ENCODE measurements at regions not wholly inside any gene's neighbourhood (a gene's known extent, or its start where the extent isn't known, plus 50 kb on each side); places are given as distances from the start of the nearest gene placed in this dataset.

DNA sequence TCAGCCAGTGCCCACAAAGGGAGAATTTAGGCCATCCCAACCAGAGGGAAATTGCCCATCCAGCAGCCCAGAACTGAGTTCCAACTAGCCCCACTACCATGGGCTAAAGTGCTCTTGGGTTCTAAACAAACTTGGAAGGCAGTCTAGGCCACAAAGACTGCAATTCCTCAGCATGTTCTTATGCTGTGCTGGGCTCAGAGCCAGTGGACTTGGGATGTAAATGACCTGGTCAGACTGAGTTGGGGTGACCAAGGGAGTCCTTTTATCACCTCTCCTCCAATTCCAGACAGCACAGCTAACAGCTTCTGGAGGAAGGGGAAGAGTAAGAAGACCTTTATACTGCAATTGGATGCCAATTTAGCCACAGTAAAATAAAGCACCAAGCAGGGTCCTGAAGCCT, 607.2 kb upstream of the KCND2 start:
- no peak for DNase-seq (ENCODE audit: low spot score)
- no peaks in the 10 kb centered on the region for H3K9me3 ChIP-seq (ENCODE audit: control insufficient read depth in 4 of 4, low read length in 3 of 4)
- H3K36me3 ChIP-seq (ENCODE audit: control insufficient read depth in 4 of 4, insufficient read depth in 3 of 4, low read depth in 1 of 4, low read length in 3 of 4) = no peaks in the 10 kb centered on the region
- no peak overlapping the region for H3K4me3 ChIP-seq (ENCODE audit: low read depth in 1 of 3, low read length in 3 of 3)
- TF ChIP-seq, protein P1, sequence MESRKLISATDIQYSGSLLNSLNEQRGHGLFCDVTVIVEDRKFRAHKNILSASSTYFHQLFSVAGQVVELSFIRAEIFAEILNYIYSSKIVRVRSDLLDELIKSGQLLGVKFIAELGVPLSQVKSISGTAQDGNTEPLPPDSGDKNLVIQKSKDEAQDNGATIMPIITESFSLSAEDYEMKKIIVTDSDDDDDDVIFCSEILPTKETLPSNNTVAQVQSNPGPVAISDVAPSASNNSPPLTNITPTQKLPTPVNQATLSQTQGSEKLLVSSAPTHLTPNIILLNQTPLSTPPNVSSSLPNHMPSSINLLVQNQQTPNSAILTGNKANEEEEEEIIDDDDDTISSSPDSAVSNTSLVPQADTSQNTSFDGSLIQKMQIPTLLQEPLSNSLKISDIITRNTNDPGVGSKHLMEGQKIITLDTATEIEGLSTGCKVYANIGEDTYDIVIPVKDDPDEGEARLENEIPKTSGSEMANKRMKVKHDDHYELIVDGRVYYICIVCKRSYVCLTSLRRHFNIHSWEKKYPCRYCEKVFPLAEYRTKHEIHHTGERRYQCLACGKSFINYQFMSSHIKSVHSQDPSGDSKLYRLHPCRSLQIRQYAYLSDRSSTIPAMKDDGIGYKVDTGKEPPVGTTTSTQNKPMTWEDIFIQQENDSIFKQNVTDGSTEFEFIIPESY (IDR thresholded peaks at IDR 0.05) = no peak
- TF ChIP-seq FOXA2 (IDR thresholded peaks at IDR 0.05) = no peak
- no peak for TF ChIP-seq HNF4G (IDR thresholded peaks at IDR 0.05)
- no peak for TF ChIP-seq NR2F2 (IDR thresholded peaks at IDR 0.05)
- TF ChIP-seq, protein P2, sequence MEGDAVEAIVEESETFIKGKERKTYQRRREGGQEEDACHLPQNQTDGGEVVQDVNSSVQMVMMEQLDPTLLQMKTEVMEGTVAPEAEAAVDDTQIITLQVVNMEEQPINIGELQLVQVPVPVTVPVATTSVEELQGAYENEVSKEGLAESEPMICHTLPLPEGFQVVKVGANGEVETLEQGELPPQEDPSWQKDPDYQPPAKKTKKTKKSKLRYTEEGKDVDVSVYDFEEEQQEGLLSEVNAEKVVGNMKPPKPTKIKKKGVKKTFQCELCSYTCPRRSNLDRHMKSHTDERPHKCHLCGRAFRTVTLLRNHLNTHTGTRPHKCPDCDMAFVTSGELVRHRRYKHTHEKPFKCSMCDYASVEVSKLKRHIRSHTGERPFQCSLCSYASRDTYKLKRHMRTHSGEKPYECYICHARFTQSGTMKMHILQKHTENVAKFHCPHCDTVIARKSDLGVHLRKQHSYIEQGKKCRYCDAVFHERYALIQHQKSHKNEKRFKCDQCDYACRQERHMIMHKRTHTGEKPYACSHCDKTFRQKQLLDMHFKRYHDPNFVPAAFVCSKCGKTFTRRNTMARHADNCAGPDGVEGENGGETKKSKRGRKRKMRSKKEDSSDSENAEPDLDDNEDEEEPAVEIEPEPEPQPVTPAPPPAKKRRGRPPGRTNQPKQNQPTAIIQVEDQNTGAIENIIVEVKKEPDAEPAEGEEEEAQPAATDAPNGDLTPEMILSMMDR (IDR thresholded peaks at IDR 0.05; ENCODE audit: low read depth, low read length, missing input control) = no peak
- TF ChIP-seq GABPA (IDR thresholded peaks at IDR 0.05 in 1 of 2, conservative IDR thresholded peaks at IDR 0.05 in 1 of 2) = no peak
- TF ChIP-seq, protein P3, sequence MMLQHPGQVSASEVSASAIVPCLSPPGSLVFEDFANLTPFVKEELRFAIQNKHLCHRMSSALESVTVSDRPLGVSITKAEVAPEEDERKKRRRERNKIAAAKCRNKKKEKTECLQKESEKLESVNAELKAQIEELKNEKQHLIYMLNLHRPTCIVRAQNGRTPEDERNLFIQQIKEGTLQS (IDR thresholded peaks at IDR 0.05) = no peak
- TF ChIP-seq FOXA1 (IDR thresholded peaks at IDR 0.05) = no peak
- TF ChIP-seq YY1 (IDR thresholded peaks at IDR 0.05) = no peak
- no peak for TF ChIP-seq JUND (IDR thresholded peaks at IDR 0.05)
- TF ChIP-seq TAF1 (conservative IDR thresholded peaks at IDR 0.05) = no peak
- TF ChIP-seq HNF4A (conservative IDR thresholded peaks at IDR 0.05) = no peak
- TF ChIP-seq RXRA (IDR thresholded peaks at IDR 0.05) = no peak
- no peak for TF ChIP-seq SP1 (IDR thresholded peaks at IDR 0.05)
- no peak overlapping the region for H3K27ac ChIP-seq (ENCODE audit: low read depth in 1 of 2, low read length in 2 of 2)
- H3K27me3 ChIP-seq (ENCODE audit: control insufficient read depth in 4 of 4, insufficient read depth in 4 of 4, low read length in 3 of 4) = no peaks in the 10 kb centered on the region
- H3K4me1 ChIP-seq (ENCODE audit: control insufficient read depth in 4 of 4, insufficient read depth in 4 of 4, low read length in 3 of 4) = no peaks in the 10 kb centered on the region
- H3K9ac ChIP-seq (ENCODE audit: low read depth in 1 of 2, low read length in 2 of 2) = no peak overlapping the region

DNA sequence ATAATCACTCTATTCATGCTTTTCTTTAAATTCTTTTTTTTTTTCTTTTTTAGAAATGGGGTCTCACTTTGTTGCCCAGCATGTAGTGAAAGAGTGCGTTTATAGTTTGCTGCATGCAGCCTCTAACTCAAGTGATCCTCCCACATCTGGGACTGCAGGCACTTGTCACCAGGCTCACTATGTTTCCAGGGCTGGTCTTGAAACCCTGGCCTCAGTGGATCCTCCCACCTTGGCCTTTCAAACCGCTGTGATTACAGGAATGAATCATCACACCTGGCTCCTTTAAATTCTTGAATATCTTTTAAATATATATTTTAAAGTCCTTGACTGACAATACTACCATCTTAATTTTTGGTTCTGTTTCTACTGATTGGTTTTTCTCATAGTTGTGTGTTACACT, 591.6 kb upstream of the KCND2 start:
- H3K27me3 ChIP-seq (ENCODE audit: control insufficient read depth in 4 of 4, insufficient read depth in 4 of 4, low read length in 3 of 4) = no peaks in the 10 kb centered on the region
- H3K4me3 ChIP-seq (ENCODE audit: low read depth in 1 of 3, low read length in 3 of 3) = no peak overlapping the region
- no peaks in the 10 kb centered on the region for H3K36me3 ChIP-seq (ENCODE audit: control insufficient read depth in 4 of 4, insufficient read depth in 3 of 4, low read depth in 1 of 4, low read length in 3 of 4)
- H3K4me1 ChIP-seq (ENCODE audit: control insufficient read depth in 4 of 4, insufficient read depth in 4 of 4, low read length in 3 of 4) = no peaks in the 10 kb centered on the region
- H3K9ac ChIP-seq (ENCODE audit: low read depth in 1 of 2, low read length in 2 of 2) = no peak overlapping the region
- no peak for TF ChIP-seq TAF1 (conservative IDR thresholded peaks at IDR 0.05)
- TF ChIP-seq HNF4G (IDR thresholded peaks at IDR 0.05) = no peak
- no peak for TF ChIP-seq RXRA (IDR thresholded peaks at IDR 0.05)
- TF ChIP-seq YY1 (IDR thresholded peaks at IDR 0.05) = no peak
- TF ChIP-seq, protein P2 (IDR thresholded peaks at IDR 0.05; ENCODE audit: low read depth, low read length, missing input control) = no peak
- TF ChIP-seq, protein P3 (IDR thresholded peaks at IDR 0.05) = no peak
- no peak for TF ChIP-seq GABPA (IDR thresholded peaks at IDR 0.05 in 1 of 2, conservative IDR thresholded peaks at IDR 0.05 in 1 of 2)
- TF ChIP-seq, protein P4, sequence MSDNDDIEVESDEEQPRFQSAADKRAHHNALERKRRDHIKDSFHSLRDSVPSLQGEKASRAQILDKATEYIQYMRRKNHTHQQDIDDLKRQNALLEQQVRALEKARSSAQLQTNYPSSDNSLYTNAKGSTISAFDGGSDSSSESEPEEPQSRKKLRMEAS (IDR thresholded peaks at IDR 0.05) = no peak
- TF ChIP-seq, protein P5, sequence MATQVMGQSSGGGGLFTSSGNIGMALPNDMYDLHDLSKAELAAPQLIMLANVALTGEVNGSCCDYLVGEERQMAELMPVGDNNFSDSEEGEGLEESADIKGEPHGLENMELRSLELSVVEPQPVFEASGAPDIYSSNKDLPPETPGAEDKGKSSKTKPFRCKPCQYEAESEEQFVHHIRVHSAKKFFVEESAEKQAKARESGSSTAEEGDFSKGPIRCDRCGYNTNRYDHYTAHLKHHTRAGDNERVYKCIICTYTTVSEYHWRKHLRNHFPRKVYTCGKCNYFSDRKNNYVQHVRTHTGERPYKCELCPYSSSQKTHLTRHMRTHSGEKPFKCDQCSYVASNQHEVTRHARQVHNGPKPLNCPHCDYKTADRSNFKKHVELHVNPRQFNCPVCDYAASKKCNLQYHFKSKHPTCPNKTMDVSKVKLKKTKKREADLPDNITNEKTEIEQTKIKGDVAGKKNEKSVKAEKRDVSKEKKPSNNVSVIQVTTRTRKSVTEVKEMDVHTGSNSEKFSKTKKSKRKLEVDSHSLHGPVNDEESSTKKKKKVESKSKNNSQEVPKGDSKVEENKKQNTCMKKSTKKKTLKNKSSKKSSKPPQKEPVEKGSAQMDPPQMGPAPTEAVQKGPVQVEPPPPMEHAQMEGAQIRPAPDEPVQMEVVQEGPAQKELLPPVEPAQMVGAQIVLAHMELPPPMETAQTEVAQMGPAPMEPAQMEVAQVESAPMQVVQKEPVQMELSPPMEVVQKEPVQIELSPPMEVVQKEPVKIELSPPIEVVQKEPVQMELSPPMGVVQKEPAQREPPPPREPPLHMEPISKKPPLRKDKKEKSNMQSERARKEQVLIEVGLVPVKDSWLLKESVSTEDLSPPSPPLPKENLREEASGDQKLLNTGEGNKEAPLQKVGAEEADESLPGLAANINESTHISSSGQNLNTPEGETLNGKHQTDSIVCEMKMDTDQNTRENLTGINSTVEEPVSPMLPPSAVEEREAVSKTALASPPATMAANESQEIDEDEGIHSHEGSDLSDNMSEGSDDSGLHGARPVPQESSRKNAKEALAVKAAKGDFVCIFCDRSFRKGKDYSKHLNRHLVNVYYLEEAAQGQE (IDR thresholded peaks at IDR 0.05) = no peak
- no peak for TF ChIP-seq RAD21 (IDR thresholded peaks at IDR 0.05)
- TF ChIP-seq, protein P1 (IDR thresholded peaks at IDR 0.05) = no peak
- no peak for TF ChIP-seq EGR1 (IDR thresholded peaks at IDR 0.05; ENCODE audit: low read depth in 2 of 2)
- no peak for TF ChIP-seq FOXA2 (IDR thresholded peaks at IDR 0.05)
- TF ChIP-seq JUND (IDR thresholded peaks at IDR 0.05) = no peak
- TF ChIP-seq FOXA1 (IDR thresholded peaks at IDR 0.05) = no peak
- no peak for TF ChIP-seq SP1 (IDR thresholded peaks at IDR 0.05)
- no peak for TF ChIP-seq HNF4A (conservative IDR thresholded peaks at IDR 0.05)
- no peak for TF ChIP-seq NR2F2 (IDR thresholded peaks at IDR 0.05)
- H3K27ac ChIP-seq (ENCODE audit: low read depth in 1 of 2, low read length in 2 of 2) = no peak overlapping the region
- H3K9me3 ChIP-seq (ENCODE audit: control insufficient read depth in 4 of 4, low read length in 3 of 4) = no peaks in the 10 kb centered on the region
- 68% methylated on average over 2 of the region's 2 CpGs for WGBS
- no peak for DNase-seq (ENCODE audit: low spot score)

All from liver (tissue), 8 donors.